ENCODE measurements at regions not wholly inside any gene's neighbourhood (a gene's known extent, or its start where the extent isn't known, plus 50 kb on each side); places are given as distances from the start of the nearest gene placed in this dataset.

GRCh38 chr5:58041884-58042283 is 418.0 kb downstream of the PLK2 start:
- no peaks in the 10 kb centered on the region for H3K4me1 Mint-ChIP-seq (ENCODE audit: low read depth)
- no peaks in the 10 kb centered on the region for H3K9me3 Mint-ChIP-seq
- intact Hi-C loops (cut with micrococcal nuclease), result no loop called here
- no peak overlapping the region for H3K4me3 Mint-ChIP-seq
- no peak for DNase-seq (ENCODE audit: low spot score)
- no peak overlapping the region for H3K27ac Mint-ChIP-seq
- H3K36me3 Mint-ChIP-seq (ENCODE audit: low read depth), result no peaks in the 10 kb centered on the region
- no peaks in the 10 kb centered on the region for H3K27me3 Mint-ChIP-seq (ENCODE audit: insufficient read depth)

GRCh38 chr5:58040846-58041245 is 419.0 kb downstream of the PLK2 start:
- no peaks in the 10 kb centered on the region for H3K4me1 Mint-ChIP-seq (ENCODE audit: low read depth)
- DNase-seq (ENCODE audit: low spot score), result no peak
- no peak overlapping the region for H3K27ac Mint-ChIP-seq
- no peaks in the 10 kb centered on the region for H3K9me3 Mint-ChIP-seq
- H3K27me3 Mint-ChIP-seq (ENCODE audit: insufficient read depth), result no peaks in the 10 kb centered on the region
- no peak overlapping the region for H3K4me3 Mint-ChIP-seq
- no peaks in the 10 kb centered on the region for H3K36me3 Mint-ChIP-seq (ENCODE audit: low read depth)
- intact Hi-C loops (cut with micrococcal nuclease), result no loop called here

- Mint-ChIP-seq H3K4me1 (ENCODE audit: low read depth) (no peaks in the 10 kb centered on the region), H3K4me3 (no peak overlapping the region), H3K27ac (no peak overlapping the region), H3K36me3 (ENCODE audit: low read depth) (no peaks in the 10 kb centered on the region), H3K27me3 (ENCODE audit: insufficient read depth) (no peaks in the 10 kb centered on the region), H3K9me3 (no peaks in the 10 kb centered on the region)
- intact Hi-C loops (cut with micrococcal nuclease), result no loop called here
- DNase-seq (ENCODE audit: low spot score), result no peak
These were observed 419.8 kb downstream of the PLK2 start for GRCh38 chr5:58040044-58040443.

- intact Hi-C loops (cut with micrococcal nuclease), result loop anchor here (1.0 kb wide), 1 partner anchor 12 kb away; no protein-coding TSS in a partner anchor
- Mint-ChIP-seq H3K4me1 (ENCODE audit: low read depth) (no peaks in the 10 kb centered on the region), H3K27ac (no peak overlapping the region), H3K4me3 (no peak overlapping the region), H3K36me3 (ENCODE audit: low read depth) (no peaks in the 10 kb centered on the region), H3K9me3 (no peaks in the 10 kb centered on the region), H3K27me3 (ENCODE audit: insufficient read depth) (no peaks in the 10 kb centered on the region)
- no peak for DNase-seq (ENCODE audit: low spot score)
These were observed 422.0 kb downstream of the PLK2 start for GRCh38 chr5:58037899-58038298.

GRCh38 chr5:58025809-58026208 is 434.1 kb downstream of the PLK2 start:
- DNase-seq (ENCODE audit: low spot score), result no peak
- Mint-ChIP-seq H3K4me1 (ENCODE audit: low read depth) (no peaks in the 10 kb centered on the region), H3K27me3 (ENCODE audit: insufficient read depth) (no peaks in the 10 kb centered on the region), H3K27ac (no peak overlapping the region), H3K4me3 (no peak overlapping the region), H3K9me3 (no peaks in the 10 kb centered on the region), H3K36me3 (ENCODE audit: low read depth) (no peaks in the 10 kb centered on the region)
- intact Hi-C loops (cut with micrococcal nuclease), result loop anchor here (1.0 kb wide), 1 partner anchor 12 kb away; no protein-coding TSS in a partner anchor

- H3K36me3 Mint-ChIP-seq (ENCODE audit: low read depth), result no peaks in the 10 kb centered on the region
- H3K27me3 Mint-ChIP-seq (ENCODE audit: insufficient read depth), result no peaks in the 10 kb centered on the region
- H3K27ac Mint-ChIP-seq, result no peak overlapping the region
- DNase-seq (ENCODE audit: low spot score), result no peak
- H3K4me1 Mint-ChIP-seq (ENCODE audit: low read depth), result no peaks in the 10 kb centered on the region
- no peak overlapping the region for H3K4me3 Mint-ChIP-seq
- no peaks in the 10 kb centered on the region for H3K9me3 Mint-ChIP-seq
- intact Hi-C loops (cut with micrococcal nuclease), result no loop called here
These were observed 435.7 kb downstream of the PLK2 start for GRCh38 chr5:58024151-58024550.

GRCh38 chr5:58022055-58022454 is 437.8 kb downstream of the PLK2 start:
- intact Hi-C loops (cut with micrococcal nuclease), result no loop called here

GRCh38 chr5:58021466-58021865 is 438.4 kb downstream of the PLK2 start:
- no peaks in the 10 kb centered on the region for H3K4me1 Mint-ChIP-seq (ENCODE audit: low read depth)
- no peak overlapping the region for H3K27ac Mint-ChIP-seq
- no peaks in the 10 kb centered on the region for H3K9me3 Mint-ChIP-seq
- intact Hi-C loops (cut with micrococcal nuclease), result no loop called here
- H3K4me3 Mint-ChIP-seq, result no peak overlapping the region
- H3K36me3 Mint-ChIP-seq (ENCODE audit: low read depth), result no peaks in the 10 kb centered on the region
- H3K27me3 Mint-ChIP-seq (ENCODE audit: insufficient read depth), result no peaks in the 10 kb centered on the region
- no peak for DNase-seq (ENCODE audit: low spot score)

More at GRCh38 chr5:58022055-58022454, 437.8 kb downstream of the PLK2 start:
- no peaks in the 10 kb centered on the region for H3K9me3 Mint-ChIP-seq
- H3K4me1 Mint-ChIP-seq (ENCODE audit: low read depth), result no peaks in the 10 kb centered on the region
- H3K27me3 Mint-ChIP-seq (ENCODE audit: insufficient read depth), result no peaks in the 10 kb centered on the region
- H3K4me3 Mint-ChIP-seq, result no peak overlapping the region
- no peak for DNase-seq (ENCODE audit: low spot score)
- H3K36me3 Mint-ChIP-seq (ENCODE audit: low read depth), result no peaks in the 10 kb centered on the region
- no peak overlapping the region for H3K27ac Mint-ChIP-seq

GRCh38 chr5:58019614-58020013 is 440.3 kb downstream of the PLK2 start:
- H3K36me3 Mint-ChIP-seq (ENCODE audit: low read depth), result no peaks in the 10 kb centered on the region
- no peaks in the 10 kb centered on the region for H3K9me3 Mint-ChIP-seq
- H3K4me3 Mint-ChIP-seq, result no peak overlapping the region
- no peaks in the 10 kb centered on the region for H3K27me3 Mint-ChIP-seq (ENCODE audit: insufficient read depth)
- intact Hi-C loops (cut with micrococcal nuclease), result no loop called here
- H3K27ac Mint-ChIP-seq, result no peak overlapping the region
- no peaks in the 10 kb centered on the region for H3K4me1 Mint-ChIP-seq (ENCODE audit: low read depth)
- DNase-seq (ENCODE audit: low spot score), result no peak

- no peaks in the 10 kb centered on the region for H3K27me3 Mint-ChIP-seq (ENCODE audit: insufficient read depth)
- H3K4me1 Mint-ChIP-seq (ENCODE audit: low read depth), result no peaks in the 10 kb centered on the region
- no peak overlapping the region for H3K4me3 Mint-ChIP-seq
- intact Hi-C loops (cut with micrococcal nuclease), result no loop called here
- no peak overlapping the region for H3K27ac Mint-ChIP-seq
- no peaks in the 10 kb centered on the region for H3K9me3 Mint-ChIP-seq
- no peak for DNase-seq (ENCODE audit: low spot score)
- H3K36me3 Mint-ChIP-seq (ENCODE audit: low read depth), result no peaks in the 10 kb centered on the region
These were observed 441.9 kb downstream of the PLK2 start for GRCh38 chr5:58018016-58018415.

GRCh38 chr5:58016877-58017276 is 443.0 kb downstream of the PLK2 start:
- H3K9me3 Mint-ChIP-seq, result no peaks in the 10 kb centered on the region
- intact Hi-C loops (cut with micrococcal nuclease), result no loop called here

GRCh38 chr5:58016358-58016757 is 443.5 kb downstream of the PLK2 start:
- intact Hi-C loops (cut with micrococcal nuclease), result no loop called here
- Mint-ChIP-seq H3K4me1 (ENCODE audit: low read depth) (no peaks in the 10 kb centered on the region), H3K27me3 (ENCODE audit: insufficient read depth) (no peaks in the 10 kb centered on the region), H3K36me3 (ENCODE audit: low read depth) (no peaks in the 10 kb centered on the region), H3K4me3 (no peak overlapping the region), H3K27ac (no peak overlapping the region), H3K9me3 (no peaks in the 10 kb centered on the region)
- no peak for DNase-seq (ENCODE audit: low spot score)

More at GRCh38 chr5:58016877-58017276, 443.0 kb downstream of the PLK2 start:
- Mint-ChIP-seq H3K27ac (no peak overlapping the region), H3K36me3 (ENCODE audit: low read depth) (no peaks in the 10 kb centered on the region), H3K27me3 (ENCODE audit: insufficient read depth) (no peaks in the 10 kb centered on the region), H3K4me1 (ENCODE audit: low read depth) (no peaks in the 10 kb centered on the region), H3K4me3 (no peak overlapping the region)
- DNase-seq (ENCODE audit: low spot score), result no peak

GRCh38 chr5:58015175-58015574 is 444.7 kb downstream of the PLK2 start:
- no peak for DNase-seq (ENCODE audit: low spot score)
- H3K4me3 Mint-ChIP-seq, result no peak overlapping the region
- no peaks in the 10 kb centered on the region for H3K9me3 Mint-ChIP-seq
- H3K4me1 Mint-ChIP-seq (ENCODE audit: low read depth), result no peaks in the 10 kb centered on the region
- H3K27me3 Mint-ChIP-seq (ENCODE audit: insufficient read depth), result no peaks in the 10 kb centered on the region
- H3K27ac Mint-ChIP-seq, result no peak overlapping the region
- intact Hi-C loops (cut with micrococcal nuclease), result no loop called here
- no peaks in the 10 kb centered on the region for H3K36me3 Mint-ChIP-seq (ENCODE audit: low read depth)

- H3K4me1 Mint-ChIP-seq (ENCODE audit: low read depth), result no peaks in the 10 kb centered on the region
- no peak overlapping the region for H3K27ac Mint-ChIP-seq
- no peaks in the 10 kb centered on the region for H3K36me3 Mint-ChIP-seq (ENCODE audit: low read depth)
- no peaks in the 10 kb centered on the region for H3K9me3 Mint-ChIP-seq
- DNase-seq (ENCODE audit: low spot score), result no peak
- no peaks in the 10 kb centered on the region for H3K27me3 Mint-ChIP-seq (ENCODE audit: insufficient read depth)
- no peak overlapping the region for H3K4me3 Mint-ChIP-seq
- intact Hi-C loops (cut with micrococcal nuclease), result no loop called here
These were observed 446.2 kb downstream of the PLK2 start for GRCh38 chr5:58013542-58014258.

Measured in activated T-helper 1 cell treated with anti-CD3 and anti-CD28 coated beads, Interleukin-12 subunit alpha, Interleukin-12 subunit beta, Interleukin-2, Interleukin-4 antibody, amounts not matched to agents 30 ng/mL and 10 ng/mL and 1 ng/mL, durations not matched to agents 14 hours and 24 hours and 36 hours (primary cell).